GM19397 (cell line): ENCODE measurements at regions not wholly inside any gene's neighbourhood (a gene's known extent, or its start where the extent isn't known, plus 50 kb on each side); places are given as distances from the start of the nearest gene placed in this dataset.
"Not testable (repeated sequence)": the region's sequence is repeated elsewhere in the genome, so short reads cannot be mapped to it uniquely, and the experiment has no call there.

ENCODE experiments used
- ATAC-seq: cut with Tn5 transposase; IDR thresholded peaks from one replicate; pipeline ENCODE4 v1.9.1; 2021; ENCODE audit warnings: mild to moderate bottlenecking, moderate library complexity; ENCODE audit not compliant: unreplicated experiment

DNA sequence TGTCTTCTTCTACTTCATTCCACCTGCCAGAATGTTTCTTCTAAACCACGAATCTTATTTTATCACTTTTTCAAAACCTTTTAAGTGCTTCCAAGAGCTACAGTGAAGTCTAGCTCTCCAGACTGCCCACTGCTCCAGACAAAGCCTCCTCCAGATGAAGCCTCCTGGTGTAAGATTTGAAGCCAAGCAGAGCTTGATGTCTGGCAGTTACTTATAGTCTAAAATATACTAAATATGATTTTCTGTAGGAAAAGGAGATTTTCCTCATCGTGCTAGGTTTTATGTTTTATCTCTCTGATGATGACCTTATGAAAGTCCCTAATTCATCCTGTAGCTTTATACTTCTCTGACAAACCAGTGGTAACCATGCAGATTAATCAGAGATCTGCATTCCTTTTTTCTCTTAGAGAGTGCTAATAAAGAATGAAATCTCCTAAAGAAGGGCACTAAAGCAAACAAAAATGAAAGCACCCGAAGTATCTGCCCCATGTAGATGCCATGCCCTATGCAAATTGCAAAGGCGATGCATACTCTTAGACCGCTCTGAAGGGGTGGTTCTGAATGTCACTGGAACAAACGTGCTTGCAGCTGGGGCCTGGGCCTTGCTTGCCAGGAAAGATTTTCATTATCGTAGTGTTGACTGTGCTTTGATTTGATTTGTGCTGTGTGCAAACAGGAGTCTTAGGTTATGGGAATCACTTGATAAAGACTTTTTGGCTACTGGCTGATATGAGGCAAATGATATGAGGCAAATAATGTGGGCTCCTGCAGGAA, 314.2 kb downstream of the PID1 start:
- no peak for ATAC-seq

DNA sequence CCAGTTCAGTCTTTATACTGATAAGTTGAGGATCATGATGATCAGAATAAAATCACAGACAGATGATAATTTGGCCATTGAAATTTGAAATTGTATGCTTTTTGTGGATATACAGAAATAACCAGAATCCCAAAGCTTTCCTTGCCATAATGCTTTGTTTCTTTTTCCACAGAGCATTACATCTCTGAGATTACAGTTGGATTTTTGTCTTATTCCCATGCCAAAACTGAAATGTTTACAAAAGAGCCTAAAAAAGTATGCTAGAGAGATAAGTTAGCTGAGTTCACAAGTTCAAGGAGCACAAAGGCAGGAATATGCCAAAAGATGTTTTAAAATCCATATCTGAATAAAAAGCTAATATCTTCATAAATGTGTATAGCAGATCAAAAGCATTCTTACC, 321.3 kb downstream of the PID1 start:
- no peak for ATAC-seq

DNA sequence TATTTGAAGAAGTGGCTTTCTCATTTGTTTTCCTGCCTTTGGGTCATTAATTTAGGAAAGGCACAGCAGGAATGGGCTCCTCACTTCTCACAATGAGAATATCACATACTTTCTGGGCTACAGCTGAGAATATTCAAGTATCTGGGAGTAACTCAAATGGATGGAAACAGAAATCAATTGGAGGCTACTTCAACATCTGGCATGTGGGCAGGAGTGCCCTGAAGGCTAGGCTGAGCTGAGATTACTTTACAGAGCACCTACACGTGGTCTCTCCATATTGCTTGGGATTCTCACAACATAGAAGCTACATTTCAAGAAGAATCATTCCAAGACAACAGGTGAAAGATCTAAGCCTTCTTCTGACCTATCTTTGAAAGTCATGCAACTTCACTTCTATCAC, 325.4 kb downstream of the PID1 start:
- no peak for ATAC-seq

DNA sequence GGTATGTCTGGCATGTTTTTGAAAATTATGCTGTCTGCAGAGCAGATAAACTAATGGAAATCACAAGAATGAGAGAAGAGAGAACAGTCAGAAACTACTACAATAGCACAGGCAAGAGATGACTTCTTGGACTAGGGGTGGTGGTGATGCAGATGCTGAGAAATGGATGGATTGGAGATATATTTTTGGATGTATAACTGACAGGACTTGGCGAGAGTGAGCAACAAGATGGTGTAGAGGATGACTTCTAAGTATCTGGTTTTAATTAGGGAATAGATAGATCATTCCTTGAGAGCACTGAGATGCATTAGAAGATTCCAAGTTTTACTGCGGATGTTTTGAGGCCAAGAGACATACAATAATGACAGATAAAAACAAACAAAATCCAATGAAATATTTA, 328.2 kb downstream of the PID1 start:
- ATAC-seq, result no peak

GRCh38 chr2:228938629-228939028, 332.5 kb downstream of the PID1 start:
- no peak for ATAC-seq

GRCh38 chr2:228927028-228928010, 343.8 kb downstream of the PID1 start:
- ATAC-seq, result no peak

DNA sequence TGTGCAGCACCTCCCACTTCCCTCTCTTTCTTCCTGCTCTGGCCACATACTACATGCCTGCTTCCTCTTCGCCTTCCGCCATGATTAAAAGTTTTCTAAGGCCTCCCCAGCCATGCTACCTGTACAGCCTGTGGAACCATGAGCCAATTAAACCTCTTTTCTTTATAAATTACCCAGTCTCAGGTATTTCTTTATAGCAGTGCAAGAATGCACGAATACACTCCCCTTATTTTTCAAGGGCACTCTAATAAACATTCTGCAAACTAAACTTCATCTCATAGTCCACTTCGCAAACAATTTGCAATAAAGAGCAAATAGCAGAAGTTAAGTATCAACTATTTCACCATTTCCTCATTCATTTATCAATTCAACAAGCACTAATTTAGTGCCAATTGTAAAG, 351.3 kb downstream of the PID1 start:
- ATAC-seq, result no peak

- ATAC-seq, result no peak
Observed at GRCh38 chr2:228917220-228917619, 353.9 kb downstream of the PID1 start.

GRCh38 chr2:228916416-228917090, 354.5 kb downstream of the PID1 start:
- ATAC-seq, result no peak

- no peak for ATAC-seq
Observed at GRCh38 chr2:228913176-228913575, 357.9 kb downstream of the PID1 start.

- not testable (repeated sequence) for ATAC-seq
Observed at GRCh38 chr2:228910872-228911271, 360.2 kb downstream of the PID1 start.

DNA sequence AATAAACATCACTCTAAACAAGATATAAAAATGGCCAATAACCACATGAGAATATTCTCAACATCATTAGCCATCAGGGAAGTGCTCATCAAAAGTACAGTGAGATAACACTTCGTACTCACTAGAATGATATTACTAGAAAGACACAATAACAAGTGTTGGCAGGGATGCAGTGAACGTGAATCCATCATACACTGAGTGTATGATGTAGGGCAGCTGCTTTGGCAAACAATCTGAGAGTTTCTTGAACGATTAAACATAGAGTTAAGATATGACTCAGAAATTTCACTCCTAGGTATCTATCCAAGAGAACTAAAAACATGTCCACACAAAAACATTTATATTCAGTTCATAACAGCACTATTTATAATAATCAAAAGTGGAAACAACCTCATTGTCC, 368.9 kb downstream of the PID1 start:
- ATAC-seq, result no peak

- ATAC-seq, result no peak
Observed at GRCh38 chr2:228901531-228901930, 369.6 kb downstream of the PID1 start.

DNA sequence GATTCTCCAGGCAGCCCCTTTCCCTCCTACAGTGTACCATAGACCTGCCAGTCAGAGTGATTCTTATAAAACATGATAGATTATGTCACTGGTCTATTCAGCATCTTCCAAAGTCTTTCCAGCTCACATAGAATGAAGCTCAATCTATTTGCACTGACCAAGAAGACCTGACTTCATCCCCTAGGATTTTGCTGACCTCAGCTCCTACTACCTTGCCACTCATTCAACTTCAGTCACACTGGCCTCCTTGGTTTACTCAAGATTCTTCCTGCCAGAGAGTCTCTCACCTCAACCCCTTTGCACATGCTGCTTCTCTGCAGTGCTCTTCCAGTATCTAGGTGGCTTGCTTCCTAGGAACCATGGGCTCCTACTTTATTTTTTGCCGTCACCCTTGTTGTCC, 392.9 kb downstream of the PID1 start:
- ATAC-seq, result no peak

DNA sequence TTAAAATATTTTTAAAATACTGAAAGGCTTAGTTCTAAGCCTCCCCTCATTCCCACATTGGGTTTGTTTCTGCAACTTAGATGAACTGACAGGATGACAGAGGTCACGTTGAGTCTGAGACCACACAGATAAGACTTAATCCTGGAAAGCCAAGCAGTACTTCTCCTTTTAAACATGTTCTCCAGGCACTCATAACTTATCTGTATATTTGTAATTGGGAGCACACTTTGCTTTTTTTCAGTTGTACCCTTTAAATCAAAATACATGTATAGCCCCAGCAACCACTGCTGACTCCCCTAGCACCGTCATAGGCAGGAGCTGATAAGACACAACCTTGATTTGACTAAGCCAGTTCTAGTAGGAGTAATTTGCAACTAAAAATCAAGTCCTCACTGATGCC, 394.8 kb downstream of the PID1 start:
- ATAC-seq, result no peak

GRCh38 chr2:228875152-228875900, 395.8 kb downstream of the PID1 start:
- no peak for ATAC-seq

- no peak for ATAC-seq
Observed at GRCh38 chr2:228871012-228871411, 400.1 kb downstream of the PID1 start.

GRCh38 chr2:228869636-228870264, 401.3 kb downstream of the PID1 start:
- ATAC-seq, result no peak

DNA sequence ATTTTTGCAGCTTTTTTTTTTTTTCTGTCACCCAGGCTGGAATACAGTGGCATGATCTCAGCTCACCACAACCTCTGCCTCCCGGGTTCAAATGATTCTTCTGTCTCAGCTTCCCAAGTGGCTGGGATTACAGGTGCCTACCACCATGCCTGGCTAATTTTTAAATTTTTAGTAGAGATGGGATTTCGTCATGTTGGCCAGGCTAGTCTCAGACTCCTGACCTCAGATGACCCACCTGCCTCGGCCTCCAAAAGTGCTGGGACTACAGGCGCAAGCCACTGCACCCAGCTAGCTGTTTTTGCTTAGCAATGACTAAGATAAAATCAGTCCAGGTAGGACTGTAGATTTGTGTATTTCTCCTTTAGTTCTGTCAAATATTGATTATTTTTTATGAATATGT, 403.7 kb downstream of the PID1 start:
- ATAC-seq, result no peak

DNA sequence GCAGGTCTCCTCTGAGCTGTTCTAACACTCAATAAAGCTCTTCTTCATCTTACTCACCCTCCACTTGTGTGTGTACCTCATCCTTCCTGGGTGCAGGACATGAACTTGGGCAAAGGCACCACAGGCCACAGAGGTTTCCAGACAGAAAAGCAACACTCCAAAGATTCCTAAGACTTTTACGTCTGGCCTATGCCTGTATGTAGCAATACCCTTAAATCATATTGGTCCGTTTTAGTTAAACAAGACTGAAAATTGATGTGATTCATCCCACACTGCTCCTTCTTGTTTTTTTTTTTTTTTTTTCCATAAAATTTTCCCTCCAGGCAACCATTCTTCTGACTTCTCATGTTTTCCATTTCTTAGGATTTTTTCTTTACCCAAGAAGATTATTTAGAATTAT, 404.3 kb downstream of the PID1 start:
- no peak for ATAC-seq
